Non-pigmented ciliary epithelial cell (primary cell): ENCODE measurements at regions not wholly inside any gene's neighbourhood (a gene's known extent, or its start where the extent isn't known, plus 50 kb on each side); places are given as distances from the start of the nearest gene placed in this dataset.

ENCODE experiments used
- DNase-seq: peaks from one replicate; pipeline ENCODE4 v3.0.0-alpha.2; 2010; ENCODE audit warnings: low read depth

GRCh38 chr11:116077092-116077491 lies 572.9 kb upstream of the CADM1 start:
- DNase-seq = no peak

GRCh38 chr11:116073854-116074837 lies 569.9 kb upstream of the CADM1 start:
- peak; percentile 14 for DNase-seq

- DNase-seq = no peak
Measured at GRCh38 chr11:116072601-116073410, 568.6 kb upstream of the CADM1 start.

GRCh38 chr11:116072133-116072532 lies 567.9 kb upstream of the CADM1 start:
- no peak for DNase-seq

- DNase-seq = no peak
Measured at GRCh38 chr11:116071241-116071640, 567.0 kb upstream of the CADM1 start.

GRCh38 chr11:116070520-116070919 lies 566.3 kb upstream of the CADM1 start:
- DNase-seq = no peak

GRCh38 chr11:116066777-116067176 lies 562.6 kb upstream of the CADM1 start:
- DNase-seq = no peak

- DNase-seq = no peak
Measured at GRCh38 chr11:116065986-116066385, 561.8 kb upstream of the CADM1 start.

- DNase-seq = no peak
Measured at GRCh38 chr11:116065191-116065895, 561.1 kb upstream of the CADM1 start.

GRCh38 chr11:116062490-116063171 lies 558.4 kb upstream of the CADM1 start:
- no peak for DNase-seq

GRCh38 chr11:116062129-116062489 lies 557.9 kb upstream of the CADM1 start:
- no peak for DNase-seq

GRCh38 chr11:116061322-116061721 lies 557.1 kb upstream of the CADM1 start:
- no peak for DNase-seq

- no peak for DNase-seq
Measured at GRCh38 chr11:116059919-116060318, 555.7 kb upstream of the CADM1 start.

GRCh38 chr11:116057000-116057399 lies 552.8 kb upstream of the CADM1 start:
- DNase-seq = no peak

- DNase-seq = no peak
Measured at GRCh38 chr11:116055064-116055463, 550.8 kb upstream of the CADM1 start.

- DNase-seq = no peak
Measured at GRCh38 chr11:116053548-116053919, 549.3 kb upstream of the CADM1 start.

- no peak for DNase-seq
Measured at GRCh38 chr11:116052603-116053547, 548.7 kb upstream of the CADM1 start.

- DNase-seq = no peak
Measured at GRCh38 chr11:116051494-116051893, 547.3 kb upstream of the CADM1 start.

- DNase-seq = no peak
Measured at GRCh38 chr11:116049383-116049782, 545.2 kb upstream of the CADM1 start.

- no peak for DNase-seq
Measured at GRCh38 chr11:116046127-116046526, 541.9 kb upstream of the CADM1 start.

GRCh38 chr11:116044941-116045340 lies 540.7 kb upstream of the CADM1 start:
- DNase-seq = no peak
